ENCODE measurements at regions not wholly inside any gene's neighbourhood (a gene's known extent, or its start where the extent isn't known, plus 50 kb on each side); places are given as distances from the start of the nearest gene placed in this dataset.

- no peak for TF ChIP-seq CTCF (IDR thresholded peaks at IDR 0.05; ENCODE audit: insufficient read depth, low read depth, low read length)
- no peak overlapping the region for H3K4me3 ChIP-seq (ENCODE audit: low read depth, low read length)
These were observed 297.8 kb downstream of the WDR11 start for GRCh38 chr10:121148921-121149320.

GRCh38 chr10:121152033-121152432 is 300.9 kb downstream of the WDR11 start:
- no peak for TF ChIP-seq CTCF (IDR thresholded peaks at IDR 0.05; ENCODE audit: insufficient read depth, low read depth, low read length)
- no peak overlapping the region for H3K4me3 ChIP-seq (ENCODE audit: low read depth, low read length)
- DNase-seq (ENCODE audit: low read depth): no peak

More at GRCh38 chr10:121148921-121149320, 297.8 kb downstream of the WDR11 start:
- DNase-seq (ENCODE audit: low read depth): no peak

- DNase-seq (ENCODE audit: low read depth): no peak
- no peak for TF ChIP-seq CTCF (IDR thresholded peaks at IDR 0.05; ENCODE audit: insufficient read depth, low read depth, low read length)
- no peak overlapping the region for H3K4me3 ChIP-seq (ENCODE audit: low read depth, low read length)
These were observed 301.8 kb downstream of the WDR11 start for GRCh38 chr10:121152935-121153334.

- H3K4me3 ChIP-seq (ENCODE audit: low read depth, low read length): no peak overlapping the region
- DNase-seq (ENCODE audit: low read depth): no peak
- no peak for TF ChIP-seq CTCF (IDR thresholded peaks at IDR 0.05; ENCODE audit: insufficient read depth, low read depth, low read length)
These were observed 303.1 kb downstream of the WDR11 start for GRCh38 chr10:121154310-121154709.

- no peak for TF ChIP-seq CTCF (IDR thresholded peaks at IDR 0.05; ENCODE audit: insufficient read depth, low read depth, low read length)
- no peak for DNase-seq (ENCODE audit: low read depth)
- no peak overlapping the region for H3K4me3 ChIP-seq (ENCODE audit: low read depth, low read length)
These were observed 303.7 kb downstream of the WDR11 start for GRCh38 chr10:121154846-121155245.

- no peak overlapping the region for H3K4me3 ChIP-seq (ENCODE audit: low read depth, low read length)
- no peak for TF ChIP-seq CTCF (IDR thresholded peaks at IDR 0.05; ENCODE audit: insufficient read depth, low read depth, low read length)
- no peak for DNase-seq (ENCODE audit: low read depth)
These were observed 304.7 kb downstream of the WDR11 start for GRCh38 chr10:121155742-121156474.

GRCh38 chr10:121157998-121158397 is 306.8 kb downstream of the WDR11 start:
- no peak for DNase-seq (ENCODE audit: low read depth)

More at GRCh38 chr10:121157998-121158397, 306.8 kb downstream of the WDR11 start:
- no peak for TF ChIP-seq CTCF (IDR thresholded peaks at IDR 0.05; ENCODE audit: insufficient read depth, low read depth, low read length)
- no peak overlapping the region for H3K4me3 ChIP-seq (ENCODE audit: low read depth, low read length)
